WTC11 (cell line): ENCODE measurements at regions not wholly inside any gene's neighbourhood (a gene's known extent, or its start where the extent isn't known, plus 50 kb on each side); places are given as distances from the start of the nearest gene placed in this dataset.

Experiments used
- ATAC-seq: fragments of 200-7000 bp; cut with Tn5 transposase; 2 replicates; pipeline ENCODE4 v1.10.0; 2021; ENCODE audit warnings: mild to moderate bottlenecking, moderate library complexity
- CTCF ChIA-PET: fragments of 300-600 bp; sonication (Branson Sonifier 250); formaldehyde crosslinking; loops from one replicate; lab custom pipeline; 2021; ENCODE audit warnings: antibody characterized with exemption; lab: Charles Lee
- POLR2A ChIA-PET: fragments of 350-600 bp; sonication (Branson Sonifier 250); formaldehyde crosslinking; loops from one replicate; lab custom pipeline; 2021; ENCODE audit warnings: antibody characterized with exemption; lab: Charles Lee
- DNase-seq: peaks from one replicate; pipeline ENCODE4 v3.0.0; 2021; ENCODE audit warnings: low spot score
- H3K27ac Mint-ChIP-seq: 2 replicates; pipeline ENCODE4 v1.8.0; 2021; ENCODE audit warnings: mixed read lengths
- H3K27me3 Mint-ChIP-seq: 2 replicates; pipeline ENCODE4 v1.8.0; 2021; ENCODE audit warnings: low read depth, mild to moderate bottlenecking, moderate library complexity, mixed read lengths
- H3K36me3 Mint-ChIP-seq: 2 replicates; pipeline ENCODE4 v1.8.0; 2021; ENCODE audit warnings: mixed read lengths
- H3K4me1 Mint-ChIP-seq: 2 replicates; pipeline ENCODE4 v1.8.0; 2022; ENCODE audit warnings: mixed read lengths
- H3K4me3 Mint-ChIP-seq: 2 replicates; pipeline ENCODE4 v1.8.0; 2021; ENCODE audit warnings: mild to moderate bottlenecking, moderate library complexity, mixed read lengths
- H3K9me3 Mint-ChIP-seq: 2 replicates; pipeline ENCODE4 v1.8.0; 2021; ENCODE audit warnings: mixed read lengths
- CBFB ChIP-seq: sonication (generic); formaldehyde crosslinking; IDR thresholded peaks from 2 replicates; pipeline ENCODE4 v1.8.1; 2022; ENCODE audit warnings: mild to moderate bottlenecking, low read depth, missing genetic modification reagents
- CREB1 ChIP-seq: sonication (generic); formaldehyde crosslinking; IDR thresholded peaks from 2 replicates; pipeline ENCODE4 v1.8.0; 2023; ENCODE audit warnings: mild to moderate bottlenecking, missing genetic modification reagents
- ELF4 ChIP-seq: sonication (generic); formaldehyde crosslinking; IDR thresholded peaks from 2 replicates; pipeline ENCODE4 v1.8.1; 2022; ENCODE audit warnings: low read depth, mild to moderate bottlenecking, moderate library complexity, missing genetic modification reagents
- ETV6 ChIP-seq: sonication (generic); formaldehyde crosslinking; IDR thresholded peaks from 2 replicates; pipeline ENCODE4 v1.8.1; 2022; ENCODE audit warnings: mild to moderate bottlenecking, missing genetic modification reagents
- IRF2 ChIP-seq: sonication (generic); formaldehyde crosslinking; IDR thresholded peaks from 2 replicates; pipeline ENCODE4 v1.8.0; 2022; ENCODE audit warnings: low read depth, missing genetic modification reagents, borderline replicate concordance
- JUN ChIP-seq: sonication (generic); formaldehyde crosslinking; IDR thresholded peaks from 2 replicates; pipeline ENCODE4 v1.8.0; 2023; ENCODE audit warnings: mild to moderate bottlenecking, missing genetic modification reagents
- SOX15 ChIP-seq: fragments of 250-450 bp; sonication (Bioruptor Pico); IDR thresholded peaks from 2 replicates; pipeline ENCODE4 v1.9.0; 2021; ENCODE audit warnings: mild to moderate bottlenecking
- ZNF671 ChIP-seq: fragments of 250-450 bp; sonication (Bioruptor Pico); IDR thresholded peaks from 2 replicates; pipeline ENCODE4 v1.8.0; 2021; ENCODE audit warnings: mild to moderate bottlenecking
- TF ChIP-seq, protein P1 (sequence below): fragments of 250-450 bp; sonication (Bioruptor Pico); IDR thresholded peaks from 2 replicates; pipeline ENCODE4 v1.9.0; 2021; ENCODE audit warnings: mild to moderate bottlenecking, borderline replicate concordance
- TF ChIP-seq, protein P2 (sequence below): fragments of 250-450 bp; sonication (Bioruptor Pico); conservative IDR thresholded peaks from 2 replicates; pipeline ENCODE4 v1.9.0; 2021; ENCODE audit warnings: mild to moderate bottlenecking
- TF ChIP-seq, protein P3 (sequence below): fragments of 250-450 bp; sonication (Bioruptor Pico); IDR thresholded peaks from 2 replicates; pipeline ENCODE4 v1.8.0; 2021; ENCODE audit warnings: mild to moderate bottlenecking
- TF ChIP-seq, protein P4 (sequence below): fragments of 250-450 bp; sonication (Bioruptor Pico); IDR thresholded peaks from 2 replicates; pipeline ENCODE4 v1.9.0; 2021; ENCODE audit warnings: mild to moderate bottlenecking
- TF ChIP-seq, protein P5 (sequence below): sonication (generic); formaldehyde crosslinking; IDR thresholded peaks from 2 replicates; pipeline ENCODE4 v1.8.1; 2022; ENCODE audit warnings: low read depth, missing genetic modification reagents, borderline replicate concordance
- TF ChIP-seq, protein P6 (sequence below): sonication (generic); formaldehyde crosslinking; IDR thresholded peaks from 2 replicates; pipeline ENCODE4 v1.8.1; 2023; ENCODE audit warnings: mild to moderate bottlenecking, missing genetic modification reagents, moderate library complexity
- TF ChIP-seq, protein P7 (sequence below): sonication (generic); formaldehyde crosslinking; IDR thresholded peaks from 2 replicates; pipeline ENCODE4 v1.8.0; 2023; ENCODE audit warnings: mild to moderate bottlenecking, missing genetic modification reagents
- TF ChIP-seq, protein P8 (sequence below): fragments of 200-600 bp; IDR thresholded peaks from 2 replicates; pipeline ENCODE4 v1.8.0; 2022; ENCODE audit warnings: antibody characterized with exemption

DNA sequence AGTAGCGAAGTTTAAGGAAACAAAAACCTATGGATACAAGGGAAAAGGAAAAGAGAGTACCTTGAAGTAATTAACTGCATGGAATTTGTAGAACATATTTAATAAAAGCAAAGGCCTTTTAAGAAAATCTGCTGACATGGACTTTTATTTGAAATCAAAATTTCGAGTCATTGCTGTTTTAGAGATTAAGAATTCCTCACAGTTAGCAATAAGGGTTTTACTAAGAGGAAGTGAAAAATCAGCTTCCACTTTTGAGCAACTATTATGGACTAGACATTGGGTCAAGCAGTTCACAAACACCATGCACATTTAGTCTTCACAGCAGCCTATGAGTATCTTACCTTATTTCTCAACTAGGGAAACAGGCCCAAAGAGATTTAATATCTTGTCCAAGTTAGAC, 876.3 kb downstream of the BCL11A start (continued):
- TF ChIP-seq, protein P1, sequence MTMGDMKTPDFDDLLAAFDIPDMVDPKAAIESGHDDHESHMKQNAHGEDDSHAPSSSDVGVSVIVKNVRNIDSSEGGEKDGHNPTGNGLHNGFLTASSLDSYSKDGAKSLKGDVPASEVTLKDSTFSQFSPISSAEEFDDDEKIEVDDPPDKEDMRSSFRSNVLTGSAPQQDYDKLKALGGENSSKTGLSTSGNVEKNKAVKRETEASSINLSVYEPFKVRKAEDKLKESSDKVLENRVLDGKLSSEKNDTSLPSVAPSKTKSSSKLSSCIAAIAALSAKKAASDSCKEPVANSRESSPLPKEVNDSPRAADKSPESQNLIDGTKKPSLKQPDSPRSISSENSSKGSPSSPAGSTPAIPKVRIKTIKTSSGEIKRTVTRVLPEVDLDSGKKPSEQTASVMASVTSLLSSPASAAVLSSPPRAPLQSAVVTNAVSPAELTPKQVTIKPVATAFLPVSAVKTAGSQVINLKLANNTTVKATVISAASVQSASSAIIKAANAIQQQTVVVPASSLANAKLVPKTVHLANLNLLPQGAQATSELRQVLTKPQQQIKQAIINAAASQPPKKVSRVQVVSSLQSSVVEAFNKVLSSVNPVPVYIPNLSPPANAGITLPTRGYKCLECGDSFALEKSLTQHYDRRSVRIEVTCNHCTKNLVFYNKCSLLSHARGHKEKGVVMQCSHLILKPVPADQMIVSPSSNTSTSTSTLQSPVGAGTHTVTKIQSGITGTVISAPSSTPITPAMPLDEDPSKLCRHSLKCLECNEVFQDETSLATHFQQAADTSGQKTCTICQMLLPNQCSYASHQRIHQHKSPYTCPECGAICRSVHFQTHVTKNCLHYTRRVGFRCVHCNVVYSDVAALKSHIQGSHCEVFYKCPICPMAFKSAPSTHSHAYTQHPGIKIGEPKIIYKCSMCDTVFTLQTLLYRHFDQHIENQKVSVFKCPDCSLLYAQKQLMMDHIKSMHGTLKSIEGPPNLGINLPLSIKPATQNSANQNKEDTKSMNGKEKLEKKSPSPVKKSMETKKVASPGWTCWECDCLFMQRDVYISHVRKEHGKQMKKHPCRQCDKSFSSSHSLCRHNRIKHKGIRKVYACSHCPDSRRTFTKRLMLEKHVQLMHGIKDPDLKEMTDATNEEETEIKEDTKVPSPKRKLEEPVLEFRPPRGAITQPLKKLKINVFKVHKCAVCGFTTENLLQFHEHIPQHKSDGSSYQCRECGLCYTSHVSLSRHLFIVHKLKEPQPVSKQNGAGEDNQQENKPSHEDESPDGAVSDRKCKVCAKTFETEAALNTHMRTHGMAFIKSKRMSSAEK (CRISPR knock-in tag), result no peak
- TF ChIP-seq CBFB (no peak), ZNF671 (CRISPR knock-in tag) (no peak)
- TF ChIP-seq, protein P2, sequence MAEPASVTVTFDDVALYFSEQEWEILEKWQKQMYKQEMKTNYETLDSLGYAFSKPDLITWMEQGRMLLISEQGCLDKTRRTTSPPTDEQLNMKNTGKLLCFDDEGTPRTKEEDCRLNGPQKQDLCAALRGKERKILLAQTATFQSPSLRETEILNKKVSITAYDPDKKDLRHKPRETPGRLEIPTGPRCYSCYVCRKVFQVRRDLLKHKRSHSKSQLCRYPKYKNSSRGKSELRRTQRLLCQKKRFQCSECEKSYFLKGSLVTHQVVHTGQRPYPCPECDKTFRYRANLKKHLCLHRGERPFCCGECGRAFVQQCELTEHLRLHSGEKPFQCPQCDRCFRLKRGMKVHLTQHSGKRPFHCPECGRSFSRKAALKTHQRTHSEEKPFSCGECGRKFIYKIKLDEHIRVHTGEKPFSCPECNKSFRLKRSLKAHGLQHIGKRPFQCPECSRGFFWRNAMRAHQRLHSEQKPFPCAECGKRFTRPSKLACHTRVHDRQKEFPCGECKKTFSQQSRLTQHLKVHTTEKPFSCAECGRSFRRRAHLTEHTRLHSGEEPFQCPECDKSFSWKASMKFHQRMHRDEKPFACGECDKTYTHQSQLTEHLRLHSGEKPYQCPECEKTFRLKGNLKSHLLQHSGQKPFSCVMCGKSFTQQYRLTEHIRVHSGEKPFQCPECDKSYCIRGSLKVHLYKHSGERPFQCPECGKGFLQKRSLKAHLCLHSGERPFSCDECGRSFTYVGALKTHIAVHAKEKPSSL (CRISPR knock-in tag), result no peak
- TF ChIP-seq, protein P3, sequence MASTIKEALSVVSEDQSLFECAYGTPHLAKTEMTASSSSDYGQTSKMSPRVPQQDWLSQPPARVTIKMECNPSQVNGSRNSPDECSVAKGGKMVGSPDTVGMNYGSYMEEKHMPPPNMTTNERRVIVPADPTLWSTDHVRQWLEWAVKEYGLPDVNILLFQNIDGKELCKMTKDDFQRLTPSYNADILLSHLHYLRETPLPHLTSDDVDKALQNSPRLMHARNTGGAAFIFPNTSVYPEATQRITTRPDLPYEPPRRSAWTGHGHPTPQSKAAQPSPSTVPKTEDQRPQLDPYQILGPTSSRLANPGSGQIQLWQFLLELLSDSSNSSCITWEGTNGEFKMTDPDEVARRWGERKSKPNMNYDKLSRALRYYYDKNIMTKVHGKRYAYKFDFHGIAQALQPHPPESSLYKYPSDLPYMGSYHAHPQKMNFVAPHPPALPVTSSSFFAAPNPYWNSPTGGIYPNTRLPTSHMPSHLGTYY (CRISPR knock-in tag), result no peak

DNA sequence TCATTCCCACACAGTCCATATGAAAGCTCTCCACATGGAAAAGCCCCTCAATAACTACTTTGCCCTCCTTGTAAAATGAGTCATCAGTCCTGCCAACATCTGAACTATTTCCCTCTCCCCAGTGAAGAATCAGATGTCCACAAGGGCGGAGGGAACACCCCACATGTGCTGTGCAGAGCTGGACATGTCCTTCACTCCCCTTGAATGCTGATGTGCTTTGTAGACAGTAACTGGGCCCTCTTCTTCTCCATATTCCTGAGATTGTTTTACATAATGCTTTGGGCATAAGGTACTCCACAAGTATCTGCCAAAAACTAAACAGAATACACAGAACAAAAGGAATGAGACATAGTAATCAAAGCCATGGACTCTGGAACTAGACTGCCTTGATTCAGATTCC, 879.4 kb downstream of the BCL11A start:
- ChIA-PET POLR2A (no interaction called here), CTCF (no interaction called here)
- DNase-seq, result no peak
- no peak for TF ChIP-seq SOX15 (CRISPR knock-in tag)
- TF ChIP-seq, protein P4, sequence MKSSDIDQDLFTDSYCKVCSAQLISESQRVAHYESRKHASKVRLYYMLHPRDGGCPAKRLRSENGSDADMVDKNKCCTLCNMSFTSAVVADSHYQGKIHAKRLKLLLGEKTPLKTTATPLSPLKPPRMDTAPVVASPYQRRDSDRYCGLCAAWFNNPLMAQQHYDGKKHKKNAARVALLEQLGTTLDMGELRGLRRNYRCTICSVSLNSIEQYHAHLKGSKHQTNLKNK, result no peak
- TF ChIP-seq ELF4 (CRISPR knock-in tag), result no peak
- no peak for TF ChIP-seq JUN (CRISPR knock-in tag)
- TF ChIP-seq, protein P5, sequence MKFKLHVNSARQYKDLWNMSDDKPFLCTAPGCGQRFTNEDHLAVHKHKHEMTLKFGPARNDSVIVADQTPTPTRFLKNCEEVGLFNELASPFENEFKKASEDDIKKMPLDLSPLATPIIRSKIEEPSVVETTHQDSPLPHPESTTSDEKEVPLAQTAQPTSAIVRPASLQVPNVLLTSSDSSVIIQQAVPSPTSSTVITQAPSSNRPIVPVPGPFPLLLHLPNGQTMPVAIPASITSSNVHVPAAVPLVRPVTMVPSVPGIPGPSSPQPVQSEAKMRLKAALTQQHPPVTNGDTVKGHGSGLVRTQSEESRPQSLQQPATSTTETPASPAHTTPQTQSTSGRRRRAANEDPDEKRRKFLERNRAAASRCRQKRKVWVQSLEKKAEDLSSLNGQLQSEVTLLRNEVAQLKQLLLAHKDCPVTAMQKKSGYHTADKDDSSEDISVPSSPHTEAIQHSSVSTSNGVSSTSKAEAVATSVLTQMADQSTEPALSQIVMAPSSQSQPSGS (CRISPR knock-in tag), result no peak
- TF ChIP-seq IRF2 (CRISPR knock-in tag), result no peak
- TF ChIP-seq, protein P6, sequence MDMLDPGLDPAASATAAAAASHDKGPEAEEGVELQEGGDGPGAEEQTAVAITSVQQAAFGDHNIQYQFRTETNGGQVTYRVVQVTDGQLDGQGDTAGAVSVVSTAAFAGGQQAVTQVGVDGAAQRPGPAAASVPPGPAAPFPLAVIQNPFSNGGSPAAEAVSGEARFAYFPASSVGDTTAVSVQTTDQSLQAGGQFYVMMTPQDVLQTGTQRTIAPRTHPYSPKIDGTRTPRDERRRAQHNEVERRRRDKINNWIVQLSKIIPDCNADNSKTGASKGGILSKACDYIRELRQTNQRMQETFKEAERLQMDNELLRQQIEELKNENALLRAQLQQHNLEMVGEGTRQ (CRISPR knock-in tag), result no peak
- TF ChIP-seq ZNF671 (CRISPR knock-in tag), result no peak
- TF ChIP-seq, protein P7, sequence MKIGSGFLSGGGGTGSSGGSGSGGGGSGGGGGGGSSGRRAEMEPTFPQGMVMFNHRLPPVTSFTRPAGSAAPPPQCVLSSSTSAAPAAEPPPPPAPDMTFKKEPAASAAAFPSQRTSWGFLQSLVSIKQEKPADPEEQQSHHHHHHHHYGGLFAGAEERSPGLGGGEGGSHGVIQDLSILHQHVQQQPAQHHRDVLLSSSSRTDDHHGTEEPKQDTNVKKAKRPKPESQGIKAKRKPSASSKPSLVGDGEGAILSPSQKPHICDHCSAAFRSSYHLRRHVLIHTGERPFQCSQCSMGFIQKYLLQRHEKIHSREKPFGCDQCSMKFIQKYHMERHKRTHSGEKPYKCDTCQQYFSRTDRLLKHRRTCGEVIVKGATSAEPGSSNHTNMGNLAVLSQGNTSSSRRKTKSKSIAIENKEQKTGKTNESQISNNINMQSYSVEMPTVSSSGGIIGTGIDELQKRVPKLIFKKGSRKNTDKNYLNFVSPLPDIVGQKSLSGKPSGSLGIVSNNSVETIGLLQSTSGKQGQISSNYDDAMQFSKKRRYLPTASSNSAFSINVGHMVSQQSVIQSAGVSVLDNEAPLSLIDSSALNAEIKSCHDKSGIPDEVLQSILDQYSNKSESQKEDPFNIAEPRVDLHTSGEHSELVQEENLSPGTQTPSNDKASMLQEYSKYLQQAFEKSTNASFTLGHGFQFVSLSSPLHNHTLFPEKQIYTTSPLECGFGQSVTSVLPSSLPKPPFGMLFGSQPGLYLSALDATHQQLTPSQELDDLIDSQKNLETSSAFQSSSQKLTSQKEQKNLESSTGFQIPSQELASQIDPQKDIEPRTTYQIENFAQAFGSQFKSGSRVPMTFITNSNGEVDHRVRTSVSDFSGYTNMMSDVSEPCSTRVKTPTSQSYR, result no peak
- TF ChIP-seq CREB1 (CRISPR knock-in tag), result no peak
- TF ChIP-seq, protein P8, sequence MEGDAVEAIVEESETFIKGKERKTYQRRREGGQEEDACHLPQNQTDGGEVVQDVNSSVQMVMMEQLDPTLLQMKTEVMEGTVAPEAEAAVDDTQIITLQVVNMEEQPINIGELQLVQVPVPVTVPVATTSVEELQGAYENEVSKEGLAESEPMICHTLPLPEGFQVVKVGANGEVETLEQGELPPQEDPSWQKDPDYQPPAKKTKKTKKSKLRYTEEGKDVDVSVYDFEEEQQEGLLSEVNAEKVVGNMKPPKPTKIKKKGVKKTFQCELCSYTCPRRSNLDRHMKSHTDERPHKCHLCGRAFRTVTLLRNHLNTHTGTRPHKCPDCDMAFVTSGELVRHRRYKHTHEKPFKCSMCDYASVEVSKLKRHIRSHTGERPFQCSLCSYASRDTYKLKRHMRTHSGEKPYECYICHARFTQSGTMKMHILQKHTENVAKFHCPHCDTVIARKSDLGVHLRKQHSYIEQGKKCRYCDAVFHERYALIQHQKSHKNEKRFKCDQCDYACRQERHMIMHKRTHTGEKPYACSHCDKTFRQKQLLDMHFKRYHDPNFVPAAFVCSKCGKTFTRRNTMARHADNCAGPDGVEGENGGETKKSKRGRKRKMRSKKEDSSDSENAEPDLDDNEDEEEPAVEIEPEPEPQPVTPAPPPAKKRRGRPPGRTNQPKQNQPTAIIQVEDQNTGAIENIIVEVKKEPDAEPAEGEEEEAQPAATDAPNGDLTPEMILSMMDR, result no peak
- no peak for TF ChIP-seq ETV6
- no peaks in the 10 kb centered on the region for H3K9me3 Mint-ChIP-seq
- H3K36me3 Mint-ChIP-seq, result no peaks in the 10 kb centered on the region
- no peaks in the 10 kb centered on the region for H3K27me3 Mint-ChIP-seq
- no peak overlapping the region for H3K4me3 Mint-ChIP-seq
- H3K4me1 Mint-ChIP-seq, result no peaks in the 10 kb centered on the region
- ATAC-seq, result no peak
- H3K27ac Mint-ChIP-seq, result no peak overlapping the region
